Stomach (tissue), 4 donors: ENCODE measurements at regions not wholly inside any gene's neighbourhood (a gene's known extent, or its start where the extent isn't known, plus 50 kb on each side); places are given as distances from the start of the nearest gene placed in this dataset.

ENCODE experiments used
- EP300 ChIP-seq: sonication (generic); formaldehyde crosslinking; IDR thresholded peaks from one replicate; pipeline ENCODE4 v1.6.1; 2017; ENCODE audit warnings: antibody characterized with exemption
- POLR2AphosphoS5 ChIP-seq, 3 donors: sonication (generic); formaldehyde crosslinking; IDR thresholded peaks; one replicate each; pipeline ENCODE4 v1.6.1; 2016; ENCODE audit warnings: antibody characterized with exemption in 3 of 3
- TF ChIP-seq, protein P1 (sequence below), 7 experiments: fragments of 450-650 bp in 4 of 7; fragments of 200-600 bp in 3 of 7; sonication (generic) in 3 of 7; IDR thresholded peaks; one replicate each; pipeline ENCODE4 v1.5.1; 2016 to 2019; ENCODE audit warnings: antibody characterized with exemption in 7 of 7, control low read depth in 2 of 7, mild to moderate bottlenecking in 1 of 7

DNA sequence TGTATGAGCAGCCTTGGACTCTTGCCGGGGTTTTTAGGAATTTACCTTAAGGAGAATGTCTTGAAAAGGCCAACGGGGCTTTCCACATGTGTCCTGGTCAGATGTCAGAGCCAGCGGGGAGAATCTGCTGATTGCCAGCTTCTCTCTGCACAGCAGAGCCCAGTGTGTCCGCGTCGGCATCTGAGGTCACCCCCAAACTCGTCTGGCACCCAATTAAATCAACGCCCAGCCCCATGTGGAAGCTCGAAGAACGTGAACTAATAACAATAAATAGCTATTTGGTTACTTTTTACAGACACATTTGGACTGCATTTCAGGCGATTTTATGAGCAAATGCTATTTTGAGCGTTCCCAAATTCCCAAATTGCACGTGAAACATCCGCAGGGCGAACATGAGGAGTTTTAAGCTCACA, 303.5 kb downstream of the FOXL1 start:
- TF ChIP-seq, protein P1, sequence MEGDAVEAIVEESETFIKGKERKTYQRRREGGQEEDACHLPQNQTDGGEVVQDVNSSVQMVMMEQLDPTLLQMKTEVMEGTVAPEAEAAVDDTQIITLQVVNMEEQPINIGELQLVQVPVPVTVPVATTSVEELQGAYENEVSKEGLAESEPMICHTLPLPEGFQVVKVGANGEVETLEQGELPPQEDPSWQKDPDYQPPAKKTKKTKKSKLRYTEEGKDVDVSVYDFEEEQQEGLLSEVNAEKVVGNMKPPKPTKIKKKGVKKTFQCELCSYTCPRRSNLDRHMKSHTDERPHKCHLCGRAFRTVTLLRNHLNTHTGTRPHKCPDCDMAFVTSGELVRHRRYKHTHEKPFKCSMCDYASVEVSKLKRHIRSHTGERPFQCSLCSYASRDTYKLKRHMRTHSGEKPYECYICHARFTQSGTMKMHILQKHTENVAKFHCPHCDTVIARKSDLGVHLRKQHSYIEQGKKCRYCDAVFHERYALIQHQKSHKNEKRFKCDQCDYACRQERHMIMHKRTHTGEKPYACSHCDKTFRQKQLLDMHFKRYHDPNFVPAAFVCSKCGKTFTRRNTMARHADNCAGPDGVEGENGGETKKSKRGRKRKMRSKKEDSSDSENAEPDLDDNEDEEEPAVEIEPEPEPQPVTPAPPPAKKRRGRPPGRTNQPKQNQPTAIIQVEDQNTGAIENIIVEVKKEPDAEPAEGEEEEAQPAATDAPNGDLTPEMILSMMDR (IDR thresholded peaks at IDR 0.05): no peak
- TF ChIP-seq EP300 (no peak), POLR2AphosphoS5 (IDR thresholded peaks at IDR 0.05) (no peak)
